Fibroblast of the aortic adventitia (primary cell): ENCODE measurements at regions not wholly inside any gene's neighbourhood (a gene's known extent, or its start where the extent isn't known, plus 50 kb on each side); places are given as distances from the start of the nearest gene placed in this dataset.

Experiments used
- DNase-seq: peaks from one replicate; pipeline ENCODE4 v3.0.0-alpha.2; 2010; ENCODE audit warnings: low read depth
- H3K4me3 ChIP-seq: 2 replicates; pipeline ENCODE4 v1.5.1; 2011; ENCODE audit warnings: low read depth, mild to moderate bottlenecking, control low read depth, low read length, moderate library complexity
- TF ChIP-seq, protein P1 (sequence below): IDR thresholded peaks from 2 replicates; pipeline ENCODE4 v1.5.1; 2011; ENCODE audit warnings: mild to moderate bottlenecking, low read length, control low read depth, inconsistent platforms; ENCODE audit not compliant: insufficient read depth

GRCh38 chr15:56813995-56814394 is 80.7 kb upstream of the ZNF280D start:
- no peak overlapping the region for H3K4me3 ChIP-seq
- TF ChIP-seq, protein P1, sequence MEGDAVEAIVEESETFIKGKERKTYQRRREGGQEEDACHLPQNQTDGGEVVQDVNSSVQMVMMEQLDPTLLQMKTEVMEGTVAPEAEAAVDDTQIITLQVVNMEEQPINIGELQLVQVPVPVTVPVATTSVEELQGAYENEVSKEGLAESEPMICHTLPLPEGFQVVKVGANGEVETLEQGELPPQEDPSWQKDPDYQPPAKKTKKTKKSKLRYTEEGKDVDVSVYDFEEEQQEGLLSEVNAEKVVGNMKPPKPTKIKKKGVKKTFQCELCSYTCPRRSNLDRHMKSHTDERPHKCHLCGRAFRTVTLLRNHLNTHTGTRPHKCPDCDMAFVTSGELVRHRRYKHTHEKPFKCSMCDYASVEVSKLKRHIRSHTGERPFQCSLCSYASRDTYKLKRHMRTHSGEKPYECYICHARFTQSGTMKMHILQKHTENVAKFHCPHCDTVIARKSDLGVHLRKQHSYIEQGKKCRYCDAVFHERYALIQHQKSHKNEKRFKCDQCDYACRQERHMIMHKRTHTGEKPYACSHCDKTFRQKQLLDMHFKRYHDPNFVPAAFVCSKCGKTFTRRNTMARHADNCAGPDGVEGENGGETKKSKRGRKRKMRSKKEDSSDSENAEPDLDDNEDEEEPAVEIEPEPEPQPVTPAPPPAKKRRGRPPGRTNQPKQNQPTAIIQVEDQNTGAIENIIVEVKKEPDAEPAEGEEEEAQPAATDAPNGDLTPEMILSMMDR: no peak
- no peak for DNase-seq

- TF ChIP-seq, protein P1: no peak
- no peak overlapping the region for H3K4me3 ChIP-seq
- no peak for DNase-seq
Observed at GRCh38 chr15:56812961-56813360, 79.7 kb upstream of the ZNF280D start.

- TF ChIP-seq, protein P1: no peak
- peak; percentile 11 for DNase-seq
- no peak overlapping the region for H3K4me3 ChIP-seq
Observed at GRCh38 chr15:56812221-56812620, 78.9 kb upstream of the ZNF280D start.

- no peak for DNase-seq
- no peak overlapping the region for H3K4me3 ChIP-seq
- TF ChIP-seq, protein P1: no peak
Observed at GRCh38 chr15:56811586-56811985, 78.3 kb upstream of the ZNF280D start.

GRCh38 chr15:56808160-56808559 is 74.9 kb upstream of the ZNF280D start:
- no peak for DNase-seq
- no peak overlapping the region for H3K4me3 ChIP-seq
- TF ChIP-seq, protein P1: no peak

GRCh38 chr15:56806148-56806536 is 72.8 kb upstream of the ZNF280D start:
- no peak overlapping the region for H3K4me3 ChIP-seq
- TF ChIP-seq, protein P1: no peak
- DNase-seq: no peak

GRCh38 chr15:56805466-56806147 is 72.3 kb upstream of the ZNF280D start:
- TF ChIP-seq, protein P1: no peak
- DNase-seq: peak; percentile 91
- peak overlapping the region; percentile 36 for H3K4me3 ChIP-seq
